Large intestine (tissue), 3 donors: ENCODE measurements at regions not wholly inside any gene's neighbourhood (a gene's known extent, or its start where the extent isn't known, plus 50 kb on each side); places are given as distances from the start of the nearest gene placed in this dataset.
"Not testable (repeated sequence)": the region's sequence is repeated elsewhere in the genome, so short reads cannot be mapped to it uniquely, and the experiment has no call there.

ENCODE experiments used
- DNase-seq, 2 donors: peaks; one replicate each; pipeline versions ENCODE4 v3.0.0 to v3.0.0-alpha.2; 2013
- H3K27ac ChIP-seq: one replicate; pipeline ENCODE4 v1.5.1; 2013; ENCODE audit warnings: low read length
- H3K27me3 ChIP-seq: 2 replicates; pipeline ENCODE4 v1.6.1; 2013; ENCODE audit warnings: low read length; ENCODE audit not compliant: control insufficient read depth, insufficient read depth
- H3K36me3 ChIP-seq: 2 replicates; pipeline ENCODE4 v1.6.1; 2013; ENCODE audit warnings: low read length; ENCODE audit not compliant: control insufficient read depth, insufficient read depth
- H3K4me1 ChIP-seq: one replicate; pipeline ENCODE4 v1.6.1; 2013; ENCODE audit warnings: low read length; ENCODE audit not compliant: control insufficient read depth, insufficient read depth
- H3K4me3 ChIP-seq: one replicate; pipeline ENCODE4 v1.5.1; 2013; ENCODE audit warnings: low read length
- H3K9me3 ChIP-seq: one replicate; pipeline ENCODE4 v1.6.1; 2013; ENCODE audit warnings: mild to moderate bottlenecking, low read depth, low read length, moderate library complexity; ENCODE audit not compliant: control insufficient read depth
- WGBS: methylation state at CpG from one replicate; pipeline ENCODE4 v1.1.5; 2013; ENCODE audit warnings: low lambda C conversion rate; ENCODE audit not compliant: insufficient coverage; 5-methylcytosine and 5-hydroxymethylcytosine counted together

DNA sequence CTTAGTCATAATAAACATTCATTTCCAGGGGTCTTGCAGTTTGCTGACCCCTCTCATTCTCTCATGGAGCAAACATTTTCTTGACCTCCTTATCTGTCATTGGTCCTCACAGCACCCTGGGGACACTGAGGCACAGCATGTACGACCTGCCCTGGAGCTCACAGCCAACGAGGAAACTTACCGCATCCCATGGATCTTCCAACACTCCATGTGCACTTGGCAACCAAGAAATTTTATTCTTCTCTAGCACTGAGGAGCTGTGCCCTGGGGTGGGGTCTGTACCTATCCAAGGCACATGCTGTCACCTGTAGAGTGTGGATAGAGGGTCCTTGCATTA lies 69.4 kb upstream of the IGLL5 start:
- H3K4me3 ChIP-seq = no peak overlapping the region
- H3K4me1 ChIP-seq = no peaks in the 10 kb centered on the region
- no peak for DNase-seq
- no peak overlapping the region for H3K27ac ChIP-seq
- WGBS = no CpG with 5 or more reads among the region's 3 CpGs
- no peaks in the 10 kb centered on the region for H3K27me3 ChIP-seq
- H3K36me3 ChIP-seq = no peaks in the 10 kb centered on the region
- no peaks in the 10 kb centered on the region for H3K9me3 ChIP-seq

- no peak for DNase-seq
- no peaks in the 10 kb centered on the region for H3K9me3 ChIP-seq
- H3K27ac ChIP-seq = no peak overlapping the region
- H3K4me1 ChIP-seq = no peaks in the 10 kb centered on the region
- no peaks in the 10 kb centered on the region for H3K27me3 ChIP-seq
- H3K36me3 ChIP-seq = no peaks in the 10 kb centered on the region
- no CpG with 5 or more reads among the region's 12 CpGs for WGBS
- H3K4me3 ChIP-seq = no peak overlapping the region
These were observed 68.5 kb upstream of the IGLL5 start for GRCh38 chr22:22818861-22819855.

- no CpG with 5 or more reads among the region's 3 CpGs for WGBS
- no peak for DNase-seq
- H3K4me1 ChIP-seq = no peaks in the 10 kb centered on the region
- no peaks in the 10 kb centered on the region for H3K9me3 ChIP-seq
- no peaks in the 10 kb centered on the region for H3K27me3 ChIP-seq
- no peak overlapping the region for H3K27ac ChIP-seq
- no peak overlapping the region for H3K4me3 ChIP-seq
- H3K36me3 ChIP-seq = no peaks in the 10 kb centered on the region
These were observed 67.5 kb upstream of the IGLL5 start for GRCh38 chr22:22820076-22820475.

- Histone ChIP-seq H3K27ac (no peak overlapping the region), H3K9me3 (no peaks in the 10 kb centered on the region), H3K4me1 (no peaks in the 10 kb centered on the region), H3K36me3 (no peaks in the 10 kb centered on the region), H3K4me3 (no peak overlapping the region), H3K27me3 (no peaks in the 10 kb centered on the region)
- DNase-seq = no peak
- no CpG with 5 or more reads among the region's 2 CpGs for WGBS
These were observed 67.0 kb upstream of the IGLL5 start for GRCh38 chr22:22820626-22821025.

GRCh38 chr22:22821340-22821739 lies 66.3 kb upstream of the IGLL5 start:
- no CpG with 5 or more reads among the region's 2 CpGs for WGBS
- H3K4me1 ChIP-seq = no peaks in the 10 kb centered on the region
- no peaks in the 10 kb centered on the region for H3K9me3 ChIP-seq
- DNase-seq = no peak
- no peak overlapping the region for H3K4me3 ChIP-seq
- no peaks in the 10 kb centered on the region for H3K36me3 ChIP-seq
- H3K27ac ChIP-seq = no peak overlapping the region
- no peaks in the 10 kb centered on the region for H3K27me3 ChIP-seq

GRCh38 chr22:22822106-22822505 lies 65.5 kb upstream of the IGLL5 start:
- no peak for DNase-seq
- no peaks in the 10 kb centered on the region for H3K36me3 ChIP-seq
- no CpG with 5 or more reads among the region's 6 CpGs for WGBS
- no peaks in the 10 kb centered on the region for H3K9me3 ChIP-seq
- no peaks in the 10 kb centered on the region for H3K27me3 ChIP-seq
- H3K4me3 ChIP-seq = no peak overlapping the region
- H3K27ac ChIP-seq = no peak overlapping the region
- H3K4me1 ChIP-seq = no peaks in the 10 kb centered on the region

- not testable (repeated sequence) for H3K4me1 ChIP-seq, H3K27ac ChIP-seq, H3K36me3 ChIP-seq, DNase-seq, H3K4me3 ChIP-seq, H3K9me3 ChIP-seq, H3K27me3 ChIP-seq
- no CpG with 5 or more reads among the region's 5 CpGs for WGBS
These were observed 65.1 kb upstream of the IGLL5 start for GRCh38 chr22:22822553-22822952.

- Histone ChIP-seq H3K36me3 (no peaks in the 10 kb centered on the region), H3K4me3 (no peak overlapping the region), H3K27ac (no peak overlapping the region), H3K4me1 (no peaks in the 10 kb centered on the region), H3K27me3 (no peaks in the 10 kb centered on the region), H3K9me3 (no peaks in the 10 kb centered on the region)
- DNase-seq = no peak
- no CpG with 5 or more reads among the region's 10 CpGs for WGBS
These were observed 64.3 kb upstream of the IGLL5 start for GRCh38 chr22:22823131-22823810.

DNA sequence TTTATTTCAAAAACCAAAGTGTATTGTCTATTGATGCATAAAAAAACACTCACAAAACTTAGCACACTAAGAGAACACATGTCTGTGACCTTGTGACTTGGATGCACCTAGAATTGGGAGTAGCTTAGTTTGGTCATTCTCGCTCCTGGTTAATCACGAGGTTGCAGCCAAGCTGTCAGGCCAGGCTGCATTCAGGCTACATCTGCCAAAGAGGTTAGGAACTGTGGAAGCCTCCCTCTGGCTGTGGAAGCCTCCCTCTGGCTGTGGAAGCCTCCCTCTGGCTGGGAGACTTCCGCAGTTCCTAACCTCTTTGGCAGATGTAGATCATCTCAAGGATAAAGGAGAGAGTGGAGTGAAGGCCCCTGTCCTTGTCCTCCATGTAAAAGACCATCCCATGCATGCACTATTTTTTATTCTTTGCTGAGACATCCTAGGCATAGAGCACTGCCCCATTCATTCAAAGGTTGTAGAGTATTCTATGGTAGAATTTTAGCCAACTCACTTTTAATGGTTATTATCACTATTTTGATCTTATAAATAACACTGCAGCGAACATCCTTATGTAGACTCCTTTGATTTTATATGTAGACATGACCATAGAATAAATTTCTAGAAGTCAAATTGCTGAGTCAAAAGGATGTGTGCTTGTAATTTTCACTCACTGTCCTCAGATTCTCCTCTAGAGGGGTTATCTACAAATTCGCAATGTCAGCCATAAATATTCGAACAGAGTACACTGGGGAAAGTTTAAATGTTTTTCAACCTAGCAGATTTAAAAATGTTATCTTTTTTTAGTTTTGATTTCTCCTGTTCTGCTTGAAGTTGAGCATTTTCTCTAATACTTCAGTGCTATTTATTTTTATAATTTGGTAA lies 63.0 kb upstream of the IGLL5 start:
- DNase-seq = no peak
- H3K27me3 ChIP-seq = no peaks in the 10 kb centered on the region
- no peak overlapping the region for H3K27ac ChIP-seq
- no peak overlapping the region for H3K4me3 ChIP-seq
- H3K9me3 ChIP-seq = no peaks in the 10 kb centered on the region
- no peaks in the 10 kb centered on the region for H3K4me1 ChIP-seq
- H3K36me3 ChIP-seq = no peaks in the 10 kb centered on the region
- WGBS = 100% methylated on average over 3 of the region's 6 CpGs

DNA sequence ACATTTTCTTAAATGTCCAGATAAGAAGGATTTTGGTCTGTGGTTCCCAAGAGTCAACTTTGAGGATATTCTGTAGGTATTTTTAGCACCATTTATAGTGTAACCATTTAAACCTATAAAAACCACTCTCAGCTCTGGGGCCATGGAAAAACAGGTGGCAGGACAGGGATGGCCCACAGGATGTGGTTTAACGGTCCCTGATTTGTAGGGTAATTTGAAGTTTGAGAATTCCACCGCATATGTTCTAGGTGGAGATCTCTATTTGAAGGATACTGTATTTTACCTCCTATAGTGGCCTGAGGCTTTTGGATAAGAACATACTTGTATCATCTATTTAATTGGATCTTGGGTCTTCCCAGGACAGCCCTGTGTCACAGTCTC lies 62.4 kb upstream of the IGLL5 start:
- no peak overlapping the region for H3K27ac ChIP-seq
- H3K9me3 ChIP-seq = no peaks in the 10 kb centered on the region
- DNase-seq = no peak
- H3K27me3 ChIP-seq = no peaks in the 10 kb centered on the region
- H3K4me3 ChIP-seq = no peak overlapping the region
- WGBS = no CpG with 5 or more reads among the region's 2 CpGs
- H3K36me3 ChIP-seq = no peaks in the 10 kb centered on the region
- H3K4me1 ChIP-seq = no peaks in the 10 kb centered on the region
